Retina (tissue), 1 donor: ENCODE measurements at regions not wholly inside any gene's neighbourhood (a gene's known extent, or its start where the extent isn't known, plus 50 kb on each side); places are given as distances from the start of the nearest gene placed in this dataset.
"Not testable (repeated sequence)": the region's sequence is repeated elsewhere in the genome, so short reads cannot be mapped to it uniquely, and the experiment has no call there.

Source experiments
- DNase-seq: peaks from one replicate; pipeline ENCODE4 v3.0.0-alpha.2; 2016

GRCh38 chr3:40649346-40649745 is 124.6 kb downstream of the ZNF621 start:
- DNase-seq, result no peak

- DNase-seq, result no peak
Measured at GRCh38 chr3:40652072-40652471, 127.3 kb downstream of the ZNF621 start.

- peak; percentile 3 for DNase-seq
Measured at GRCh38 chr3:40653001-40653400, 128.2 kb downstream of the ZNF621 start.

- DNase-seq, result no peak
Measured at GRCh38 chr3:40653878-40654277, 129.1 kb downstream of the ZNF621 start.

GRCh38 chr3:40655551-40655950 is 130.8 kb downstream of the ZNF621 start:
- no peak for DNase-seq

- no peak for DNase-seq
Measured at GRCh38 chr3:40657623-40658022, 132.9 kb downstream of the ZNF621 start.

GRCh38 chr3:40658305-40658704 is 133.5 kb downstream of the ZNF621 start:
- no peak for DNase-seq

- DNase-seq, result no peak
Measured at GRCh38 chr3:40660554-40660953, 135.8 kb downstream of the ZNF621 start.

- no peak for DNase-seq
Measured at GRCh38 chr3:40661284-40661683, 136.5 kb downstream of the ZNF621 start.

- DNase-seq, result no peak
Measured at GRCh38 chr3:40663280-40663679, 138.5 kb downstream of the ZNF621 start.

GRCh38 chr3:40669176-40669575 is 144.4 kb downstream of the ZNF621 start:
- DNase-seq, result no peak

GRCh38 chr3:40672861-40673260 is 148.1 kb downstream of the ZNF621 start:
- no peak for DNase-seq

- peak; percentile 25 for DNase-seq
Measured at GRCh38 chr3:40677321-40677720, 152.6 kb downstream of the ZNF621 start.

GRCh38 chr3:40677749-40678148 is 153.0 kb downstream of the ZNF621 start:
- DNase-seq, result no peak

- no peak for DNase-seq
Measured at GRCh38 chr3:40679290-40679689, 154.5 kb downstream of the ZNF621 start.

- no peak for DNase-seq
Measured at GRCh38 chr3:40680685-40681657, 156.2 kb downstream of the ZNF621 start.

GRCh38 chr3:40681658-40682055 is 156.9 kb downstream of the ZNF621 start:
- DNase-seq, result no peak

- DNase-seq, result no peak
Measured at GRCh38 chr3:40689837-40690236, 165.1 kb downstream of the ZNF621 start.

GRCh38 chr3:40690749-40691451 is 166.1 kb downstream of the ZNF621 start:
- DNase-seq, result no peak

GRCh38 chr3:40691452-40691861 is 166.7 kb downstream of the ZNF621 start:
- no peak for DNase-seq

- no peak for DNase-seq
Measured at GRCh38 chr3:40695848-40696247, 171.1 kb downstream of the ZNF621 start.

GRCh38 chr3:40698611-40699010 is 173.9 kb downstream of the ZNF621 start:
- not testable (repeated sequence) for DNase-seq

GRCh38 chr3:40701016-40701588 is 176.3 kb downstream of the ZNF621 start:
- DNase-seq, result no peak

GRCh38 chr3:40704224-40704623 is 179.5 kb downstream of the ZNF621 start:
- no peak for DNase-seq
